ENCODE measurements at regions not wholly inside any gene's neighbourhood (a gene's known extent, or its start where the extent isn't known, plus 50 kb on each side); places are given as distances from the start of the nearest gene placed in this dataset.

DNA sequence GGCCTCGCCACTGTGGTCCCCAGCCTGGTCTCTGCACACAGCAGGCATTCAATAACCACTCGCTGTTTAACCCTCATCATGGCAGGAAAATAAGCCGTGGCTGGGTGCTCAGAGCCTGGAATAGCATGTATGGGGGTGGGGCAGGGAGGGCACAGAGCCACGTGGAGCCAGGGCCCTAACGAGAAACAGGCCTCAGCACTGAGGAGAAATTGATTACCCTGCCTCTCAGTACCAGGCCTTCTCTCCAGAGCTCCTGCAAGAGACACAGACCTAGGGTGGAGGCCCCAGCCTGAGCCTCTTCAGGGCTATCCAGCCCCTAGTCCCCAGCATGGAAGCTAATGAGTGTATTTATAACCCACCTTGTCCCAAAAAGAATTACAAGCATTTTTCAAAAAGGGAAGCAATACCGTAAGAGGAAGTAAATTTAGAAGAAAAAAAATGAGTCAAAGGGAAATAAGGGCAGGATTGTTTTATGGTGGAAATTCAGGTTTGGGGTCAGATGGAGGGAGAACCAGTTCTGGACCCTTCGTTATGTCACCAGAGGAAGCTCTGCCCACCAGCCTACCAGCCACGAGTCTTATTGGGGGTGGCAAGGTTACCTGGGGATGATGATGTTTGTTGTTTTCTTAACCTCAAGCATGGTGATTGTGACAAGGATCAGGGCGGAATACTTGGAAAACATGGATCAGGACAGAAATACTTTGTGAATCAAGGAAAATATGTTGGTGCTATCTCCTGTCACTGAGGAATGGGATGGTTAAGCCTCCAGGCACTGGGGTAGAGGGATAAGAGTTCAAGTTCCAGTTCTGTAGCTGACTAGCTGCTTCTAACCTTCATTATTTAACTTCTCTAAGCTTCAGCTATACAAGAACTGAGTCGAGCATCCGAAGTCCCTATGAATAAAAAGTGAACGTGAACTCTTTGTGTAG, 101.9 kb upstream of the RBPJ start:
- TF ChIP-seq, protein P1, sequence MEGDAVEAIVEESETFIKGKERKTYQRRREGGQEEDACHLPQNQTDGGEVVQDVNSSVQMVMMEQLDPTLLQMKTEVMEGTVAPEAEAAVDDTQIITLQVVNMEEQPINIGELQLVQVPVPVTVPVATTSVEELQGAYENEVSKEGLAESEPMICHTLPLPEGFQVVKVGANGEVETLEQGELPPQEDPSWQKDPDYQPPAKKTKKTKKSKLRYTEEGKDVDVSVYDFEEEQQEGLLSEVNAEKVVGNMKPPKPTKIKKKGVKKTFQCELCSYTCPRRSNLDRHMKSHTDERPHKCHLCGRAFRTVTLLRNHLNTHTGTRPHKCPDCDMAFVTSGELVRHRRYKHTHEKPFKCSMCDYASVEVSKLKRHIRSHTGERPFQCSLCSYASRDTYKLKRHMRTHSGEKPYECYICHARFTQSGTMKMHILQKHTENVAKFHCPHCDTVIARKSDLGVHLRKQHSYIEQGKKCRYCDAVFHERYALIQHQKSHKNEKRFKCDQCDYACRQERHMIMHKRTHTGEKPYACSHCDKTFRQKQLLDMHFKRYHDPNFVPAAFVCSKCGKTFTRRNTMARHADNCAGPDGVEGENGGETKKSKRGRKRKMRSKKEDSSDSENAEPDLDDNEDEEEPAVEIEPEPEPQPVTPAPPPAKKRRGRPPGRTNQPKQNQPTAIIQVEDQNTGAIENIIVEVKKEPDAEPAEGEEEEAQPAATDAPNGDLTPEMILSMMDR (IDR thresholded peaks at IDR 0.05), result no peak
- TF ChIP-seq EZH2 (IDR thresholded peaks at IDR 0.05; ENCODE audit: borderline replicate concordance, insufficient read depth, low read depth, low read length, poor library complexity, severe bottlenecking), result no peak
